ENCODE measurements at regions not wholly inside any gene's neighbourhood (a gene's known extent, or its start where the extent isn't known, plus 50 kb on each side); places are given as distances from the start of the nearest gene placed in this dataset.

- Histone ChIP-seq H3K4me1 (no peaks in the 10 kb centered on the region), H3K9me3 (no peaks in the 10 kb centered on the region), H3K4me3 (ENCODE audit: low read depth, low read length) (no peak overlapping the region), H3K27me3 (replicated peaks; ENCODE audit: control insufficient read depth, insufficient read depth, low read length) (no peaks in the 10 kb centered on the region), H3K36me3 (ENCODE audit: control insufficient read depth, insufficient read depth, low read length) (no peaks in the 10 kb centered on the region)
- Mint-ChIP-seq H3K4me1 (ENCODE audit: low read depth, unreplicated experiment) (no peaks in the 10 kb centered on the region), H3K27me3 (ENCODE audit: insufficient read depth, unreplicated experiment) (no peaks in the 10 kb centered on the region), H3K27ac (ENCODE audit: unreplicated experiment) (no peak overlapping the region), H3K36me3 (ENCODE audit: insufficient read depth, unreplicated experiment) (no peaks in the 10 kb centered on the region), H3K9me3 (ENCODE audit: unreplicated experiment) (no peaks in the 10 kb centered on the region), H3K4me3 (ENCODE audit: unreplicated experiment) (no peak overlapping the region)
- ChIA-PET POLR2A (no interaction called here), CTCF (no interaction called here)
- DNase-seq = no peak
- TF ChIP-seq, protein P1, sequence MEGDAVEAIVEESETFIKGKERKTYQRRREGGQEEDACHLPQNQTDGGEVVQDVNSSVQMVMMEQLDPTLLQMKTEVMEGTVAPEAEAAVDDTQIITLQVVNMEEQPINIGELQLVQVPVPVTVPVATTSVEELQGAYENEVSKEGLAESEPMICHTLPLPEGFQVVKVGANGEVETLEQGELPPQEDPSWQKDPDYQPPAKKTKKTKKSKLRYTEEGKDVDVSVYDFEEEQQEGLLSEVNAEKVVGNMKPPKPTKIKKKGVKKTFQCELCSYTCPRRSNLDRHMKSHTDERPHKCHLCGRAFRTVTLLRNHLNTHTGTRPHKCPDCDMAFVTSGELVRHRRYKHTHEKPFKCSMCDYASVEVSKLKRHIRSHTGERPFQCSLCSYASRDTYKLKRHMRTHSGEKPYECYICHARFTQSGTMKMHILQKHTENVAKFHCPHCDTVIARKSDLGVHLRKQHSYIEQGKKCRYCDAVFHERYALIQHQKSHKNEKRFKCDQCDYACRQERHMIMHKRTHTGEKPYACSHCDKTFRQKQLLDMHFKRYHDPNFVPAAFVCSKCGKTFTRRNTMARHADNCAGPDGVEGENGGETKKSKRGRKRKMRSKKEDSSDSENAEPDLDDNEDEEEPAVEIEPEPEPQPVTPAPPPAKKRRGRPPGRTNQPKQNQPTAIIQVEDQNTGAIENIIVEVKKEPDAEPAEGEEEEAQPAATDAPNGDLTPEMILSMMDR (IDR thresholded peaks at IDR 0.05; ENCODE audit: insufficient read depth in 1 of 2, low read depth in 1 of 2, low read length in 1 of 2, severe bottlenecking in 1 of 2, unreplicated experiment in 1 of 2) = no peak
- BruUV-seq (replicated peaks) = no TSS peak
- intact Hi-C loops (cut with micrococcal nuclease; ENCODE audit: unreplicated experiment) = no loop called here
Observed at GRCh38 chr4:179124419-179124818, 1682.2 kb upstream of the AGA start.

GRCh38 chr4:179124957-179125356 lies 1682.7 kb upstream of the AGA start:
- TF ChIP-seq, protein P1 (IDR thresholded peaks at IDR 0.05; ENCODE audit: insufficient read depth in 1 of 2, low read depth in 1 of 2, low read length in 1 of 2, severe bottlenecking in 1 of 2, unreplicated experiment in 1 of 2) = no peak
- Mint-ChIP-seq H3K27me3 (ENCODE audit: insufficient read depth, unreplicated experiment) (no peaks in the 10 kb centered on the region), H3K27ac (ENCODE audit: unreplicated experiment) (no peak overlapping the region), H3K4me3 (ENCODE audit: unreplicated experiment) (no peak overlapping the region), H3K9me3 (ENCODE audit: unreplicated experiment) (no peaks in the 10 kb centered on the region), H3K36me3 (ENCODE audit: insufficient read depth, unreplicated experiment) (no peaks in the 10 kb centered on the region), H3K4me1 (ENCODE audit: low read depth, unreplicated experiment) (no peaks in the 10 kb centered on the region)
- no peak overlapping the region for H3K4me3 ChIP-seq (ENCODE audit: low read depth, low read length)
- no TSS peak for BruUV-seq (replicated peaks)
- intact Hi-C loops (cut with micrococcal nuclease; ENCODE audit: unreplicated experiment) = no loop called here
- POLR2A ChIA-PET = no interaction called here
- H3K27me3 ChIP-seq (replicated peaks; ENCODE audit: control insufficient read depth, insufficient read depth, low read length) = no peaks in the 10 kb centered on the region
- H3K4me1 ChIP-seq = no peaks in the 10 kb centered on the region
- CTCF ChIA-PET = no interaction called here
- H3K36me3 ChIP-seq (ENCODE audit: control insufficient read depth, insufficient read depth, low read length) = no peaks in the 10 kb centered on the region
- no peak for DNase-seq
- no peaks in the 10 kb centered on the region for H3K9me3 ChIP-seq

GRCh38 chr4:179125870-179126269 lies 1683.6 kb upstream of the AGA start:
- intact Hi-C loops (cut with micrococcal nuclease; ENCODE audit: unreplicated experiment) = no loop called here
- Histone ChIP-seq H3K4me3 (ENCODE audit: low read depth, low read length) (no peak overlapping the region), H3K27me3 (replicated peaks; ENCODE audit: control insufficient read depth, insufficient read depth, low read length) (no peaks in the 10 kb centered on the region), H3K9me3 (no peaks in the 10 kb centered on the region), H3K4me1 (no peaks in the 10 kb centered on the region), H3K36me3 (ENCODE audit: control insufficient read depth, insufficient read depth, low read length) (no peaks in the 10 kb centered on the region)
- DNase-seq = no peak
- Mint-ChIP-seq H3K36me3 (ENCODE audit: insufficient read depth, unreplicated experiment) (no peaks in the 10 kb centered on the region), H3K27ac (ENCODE audit: unreplicated experiment) (no peak overlapping the region), H3K4me1 (ENCODE audit: low read depth, unreplicated experiment) (no peaks in the 10 kb centered on the region), H3K9me3 (ENCODE audit: unreplicated experiment) (no peaks in the 10 kb centered on the region), H3K27me3 (ENCODE audit: insufficient read depth, unreplicated experiment) (no peaks in the 10 kb centered on the region), H3K4me3 (ENCODE audit: unreplicated experiment) (no peak overlapping the region)
- TF ChIP-seq, protein P1 (IDR thresholded peaks at IDR 0.05; ENCODE audit: insufficient read depth in 1 of 2, low read depth in 1 of 2, low read length in 1 of 2, severe bottlenecking in 1 of 2, unreplicated experiment in 1 of 2) = no peak
- no TSS peak for BruUV-seq (replicated peaks)
- CTCF ChIA-PET = no interaction called here
- POLR2A ChIA-PET = no interaction called here

Measured in Caco-2 (cell line).